DOHH2 (cell line): ENCODE measurements at regions not wholly inside any gene's neighbourhood (a gene's known extent, or its start where the extent isn't known, plus 50 kb on each side); places are given as distances from the start of the nearest gene placed in this dataset.
"Not testable (repeated sequence)": the region's sequence is repeated elsewhere in the genome, so short reads cannot be mapped to it uniquely, and the experiment has no call there.

ENCODE experiments used
- CTCF ChIP-seq: fragments of 200-600 bp; sonication (generic); IDR thresholded peaks from one replicate; pipeline ENCODE4 v1.5.1; 2014; ENCODE audit warnings: antibody characterized with exemption, mild to moderate bottlenecking, low read depth, low read length; ENCODE audit not compliant: poor library complexity, severe bottlenecking
- EZH2phosphoT487 ChIP-seq: fragments of 200-600 bp; sonication (generic); IDR thresholded peaks from 2 replicates; pipeline ENCODE4 v1.6.1; 2017; ENCODE audit warnings: borderline replicate concordance, mild to moderate bottlenecking, antibody characterized with exemption, low read length, moderate library complexity, mixed read lengths

GRCh38 chr2:87415586-87416265 is 332.2 kb upstream of the PLGLB2 start:
- TF ChIP-seq CTCF, EZH2phosphoT487: not testable (repeated sequence)
